HG02852 (cell line): ENCODE measurements at regions not wholly inside any gene's neighbourhood (a gene's known extent, or its start where the extent isn't known, plus 50 kb on each side); places are given as distances from the start of the nearest gene placed in this dataset.
"Not testable (repeated sequence)": the region's sequence is repeated elsewhere in the genome, so short reads cannot be mapped to it uniquely, and the experiment has no call there.

ENCODE experiments used
- ATAC-seq: cut with Tn5 transposase; IDR thresholded peaks from one replicate; pipeline ENCODE4 v1.9.1; 2021; ENCODE audit warnings: mild to moderate bottlenecking, moderate library complexity; ENCODE audit not compliant: unreplicated experiment

DNA sequence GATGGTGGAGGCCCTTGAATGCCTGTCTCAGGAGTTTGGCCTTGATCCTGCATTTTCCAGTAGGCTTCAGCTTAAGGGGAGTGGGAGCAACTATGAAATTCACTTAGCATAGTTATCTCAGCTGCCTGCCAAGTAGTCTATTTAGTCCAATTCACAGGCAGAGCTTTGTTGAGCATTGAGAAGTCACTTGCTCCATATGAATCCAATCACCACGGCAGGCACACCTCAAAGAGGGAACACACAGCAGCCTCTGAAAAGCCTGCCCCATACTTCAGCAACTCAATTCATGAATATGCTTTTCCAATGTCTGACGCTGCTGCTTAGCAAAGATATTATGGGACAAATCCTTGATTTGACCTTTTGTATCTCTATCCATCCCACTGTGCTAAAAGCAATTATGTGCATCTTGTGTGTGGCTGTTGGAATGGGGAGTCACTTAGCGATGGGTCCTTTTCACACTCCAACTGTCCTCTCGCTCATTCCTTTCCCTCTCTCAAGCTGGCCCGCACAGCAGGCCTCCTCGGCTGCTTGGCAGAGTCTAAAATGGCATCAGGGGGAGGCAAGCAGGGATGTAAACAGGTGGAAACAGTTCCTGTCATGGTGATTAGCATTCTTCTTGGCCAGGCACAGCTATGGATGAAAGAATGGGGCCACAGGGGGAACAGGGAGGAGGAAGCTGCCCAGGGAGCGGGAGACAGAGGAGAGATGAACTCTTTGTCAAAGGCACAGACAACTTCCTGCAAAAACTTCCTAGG lies 56.0 kb upstream of the LRPPRC start:
- ATAC-seq, result no peak

DNA sequence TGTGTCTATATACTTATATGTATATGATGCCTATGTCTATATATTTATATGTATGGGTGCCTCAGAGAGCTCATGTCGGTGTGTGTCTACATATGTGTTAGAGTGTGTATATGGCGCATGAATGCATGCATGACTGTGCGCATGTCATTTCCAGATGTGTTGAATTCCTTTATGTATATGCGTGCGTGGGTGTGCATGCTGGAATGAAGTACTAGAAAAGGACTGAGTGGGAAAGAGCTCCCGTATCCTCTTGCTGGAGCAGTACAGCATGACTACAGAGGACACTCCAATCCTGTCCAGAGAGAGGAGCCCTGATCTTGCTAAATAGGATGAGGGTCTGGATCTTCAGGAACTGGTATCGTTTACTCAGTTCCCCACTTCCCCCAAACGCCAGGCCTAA lies 56.8 kb upstream of the LRPPRC start:
- no peak for ATAC-seq

DNA sequence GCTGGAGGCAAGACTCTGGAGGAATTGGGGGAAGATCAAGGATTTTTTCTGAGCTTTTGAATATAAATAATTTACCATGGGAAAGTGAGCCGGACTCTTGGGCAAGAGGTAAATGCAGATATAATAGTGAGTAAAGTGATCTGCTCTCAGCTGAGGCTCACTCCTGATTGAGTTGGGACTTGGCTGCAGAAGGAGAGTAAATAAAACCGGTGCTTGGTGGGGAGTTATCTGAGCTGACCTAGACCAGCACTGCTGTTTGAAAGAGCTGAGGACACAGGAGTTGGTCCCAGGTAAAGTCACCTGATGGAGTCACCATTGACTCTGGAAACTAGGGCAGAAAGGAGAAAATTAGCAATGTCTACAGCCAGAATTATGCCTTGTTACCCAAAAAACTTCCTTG lies 57.3 kb upstream of the LRPPRC start:
- ATAC-seq, result no peak

DNA sequence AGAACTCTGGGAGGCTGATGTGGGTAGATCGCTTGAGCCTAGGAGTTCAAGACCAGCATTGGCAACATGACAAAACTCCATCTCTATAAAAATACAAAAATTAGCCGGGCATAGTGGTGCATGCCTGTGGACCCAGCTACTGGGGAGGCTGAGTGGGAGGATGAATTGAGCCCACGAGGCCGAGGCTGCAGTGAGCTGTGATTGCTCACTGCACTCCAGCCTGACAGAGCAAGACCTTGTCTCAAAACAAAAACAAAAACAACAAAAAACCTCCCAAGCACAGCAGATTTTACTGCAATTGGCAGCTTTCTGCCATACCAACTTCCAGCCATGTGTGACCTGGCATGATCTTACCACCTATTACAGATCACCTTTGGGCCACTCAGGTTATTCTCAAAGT lies 57.7 kb upstream of the LRPPRC start:
- ATAC-seq, result no peak

DNA sequence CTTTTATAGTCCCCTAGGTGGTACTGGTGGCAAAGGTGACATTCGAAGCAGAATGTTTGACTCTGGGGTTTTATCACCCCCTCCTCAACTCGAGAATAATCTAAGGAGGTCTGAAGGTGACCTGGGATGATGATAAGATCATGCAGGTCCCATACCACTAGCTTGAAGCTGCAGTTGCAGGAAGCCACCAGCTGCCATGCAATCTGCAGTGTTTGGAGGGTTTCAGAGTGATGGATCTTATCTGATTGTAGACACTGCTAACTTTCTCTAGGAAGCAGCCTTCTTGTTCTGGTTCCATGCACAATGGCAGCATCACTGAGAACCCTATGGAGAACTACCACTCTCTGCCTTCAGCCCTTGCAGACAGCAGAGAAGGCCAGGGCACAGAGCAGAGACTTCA lies 59.4 kb upstream of the LRPPRC start:
- no peak for ATAC-seq

DNA sequence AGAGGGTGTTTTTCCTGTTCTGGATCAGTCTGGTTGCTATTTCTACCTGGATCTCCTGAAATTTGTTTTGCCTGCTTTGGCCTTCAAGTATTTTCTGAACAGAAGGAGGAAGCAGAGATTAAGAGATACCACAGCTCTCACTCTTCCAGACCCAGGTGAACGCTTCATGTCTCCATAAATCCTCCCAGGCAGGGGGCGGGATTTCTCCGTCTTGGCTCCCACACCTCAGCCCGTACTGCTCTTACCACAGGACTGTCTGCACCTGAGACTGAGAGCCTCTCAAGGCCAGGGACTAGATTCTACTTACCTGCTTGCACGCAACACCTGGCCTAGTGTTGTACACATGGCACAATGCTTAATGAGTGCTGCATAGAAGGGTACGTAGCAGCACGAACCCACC lies 59.9 kb upstream of the LRPPRC start:
- no peak for ATAC-seq

DNA sequence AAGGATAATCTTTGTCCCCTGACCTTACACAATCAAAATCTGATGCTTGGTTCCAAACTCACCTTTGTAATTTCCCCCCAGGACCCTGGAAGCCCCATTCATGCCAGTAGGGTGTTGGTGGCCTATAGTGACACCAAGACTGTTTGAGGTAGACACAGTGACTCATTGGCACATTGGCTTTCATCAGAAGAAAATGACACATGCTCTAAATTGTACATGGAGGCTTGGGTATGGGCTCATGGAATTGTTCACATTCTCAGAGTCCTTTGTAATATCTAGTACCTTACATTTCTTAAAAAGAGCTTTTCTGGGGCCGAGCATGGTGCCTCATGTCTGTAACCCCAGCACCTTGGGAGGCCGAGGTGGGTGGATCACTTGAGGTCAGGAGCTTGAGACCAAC lies 61.2 kb upstream of the LRPPRC start:
- ATAC-seq, result no peak

DNA sequence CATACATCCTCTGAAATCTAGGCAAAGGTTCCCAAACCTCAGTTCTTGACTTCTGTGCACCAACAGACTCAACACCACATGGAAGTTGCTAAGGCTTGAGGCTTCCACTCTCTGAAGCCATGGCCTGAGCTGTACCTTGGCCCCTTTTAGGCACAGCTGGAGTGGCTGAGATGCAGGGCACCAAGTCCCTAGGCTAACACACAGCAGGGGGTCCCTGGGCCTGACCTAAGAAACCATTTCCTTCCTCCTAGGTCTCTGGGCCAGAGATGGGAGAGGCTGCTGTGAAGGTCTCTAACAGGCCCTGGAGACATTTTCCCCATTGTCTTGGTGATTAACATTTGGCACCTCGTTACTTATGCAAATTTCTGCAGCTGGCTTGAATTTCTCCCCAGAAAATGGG lies 64.5 kb upstream of the LRPPRC start:
- ATAC-seq, result not testable (repeated sequence)

DNA sequence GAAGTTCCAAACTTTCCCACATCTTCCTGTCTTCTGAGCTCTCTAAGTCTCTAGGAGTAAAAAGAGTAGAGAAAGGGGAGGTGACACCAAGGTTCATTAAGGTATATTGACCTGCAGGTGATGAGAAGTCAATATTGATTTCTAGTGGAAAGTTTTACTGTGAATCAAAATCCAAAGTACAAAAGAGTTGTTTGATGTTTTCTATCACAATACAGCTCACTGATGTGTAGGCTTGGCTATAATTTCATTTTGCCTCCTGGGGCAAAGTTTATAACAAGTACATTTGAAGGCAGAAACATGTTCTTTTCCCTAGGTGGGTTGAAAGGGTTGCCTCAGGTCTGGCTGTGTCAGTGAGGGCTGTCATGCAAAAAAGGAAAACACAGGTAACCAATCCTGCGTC lies 65.2 kb upstream of the LRPPRC start:
- ATAC-seq, result no peak

DNA sequence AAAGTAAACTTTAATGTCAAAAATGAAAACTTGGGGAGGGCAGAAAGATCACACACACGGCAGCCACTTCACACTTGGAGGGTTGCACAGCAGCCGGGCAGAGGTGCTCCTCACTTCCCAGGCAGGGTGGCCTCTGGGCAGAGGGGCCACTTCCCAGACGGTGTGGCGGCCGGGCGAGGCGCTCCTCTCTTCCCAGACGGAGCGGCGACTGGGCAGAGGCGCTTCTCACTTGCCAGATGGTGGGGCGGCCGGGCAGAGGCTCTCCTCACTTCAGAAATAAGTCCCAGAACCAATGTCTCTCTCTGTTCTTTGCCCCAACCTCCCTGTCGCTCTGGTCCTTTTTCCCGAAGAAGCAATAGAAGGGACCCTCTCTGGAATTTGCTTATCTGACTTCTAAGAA lies 65.7 kb upstream of the LRPPRC start:
- ATAC-seq, result no peak

DNA sequence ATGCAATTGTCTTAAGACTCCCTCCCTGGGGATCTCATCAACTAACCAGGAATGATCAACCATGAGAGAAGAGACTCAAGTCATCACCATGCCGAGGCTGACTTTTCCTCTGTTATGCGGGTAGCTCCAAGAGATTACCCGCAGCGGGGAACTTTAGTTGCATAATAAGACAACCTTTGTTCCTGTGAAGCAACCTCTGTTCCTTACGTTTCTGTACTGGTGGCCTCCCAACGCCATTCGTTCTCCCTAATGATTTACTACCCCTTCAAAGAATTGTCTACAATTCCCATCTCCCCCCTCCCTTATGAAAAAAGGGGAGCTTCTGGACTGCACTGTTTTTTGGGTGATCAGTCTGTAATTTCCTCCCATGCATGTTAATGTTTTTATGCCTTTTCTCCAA lies 66.1 kb upstream of the LRPPRC start:
- ATAC-seq, result no peak

DNA sequence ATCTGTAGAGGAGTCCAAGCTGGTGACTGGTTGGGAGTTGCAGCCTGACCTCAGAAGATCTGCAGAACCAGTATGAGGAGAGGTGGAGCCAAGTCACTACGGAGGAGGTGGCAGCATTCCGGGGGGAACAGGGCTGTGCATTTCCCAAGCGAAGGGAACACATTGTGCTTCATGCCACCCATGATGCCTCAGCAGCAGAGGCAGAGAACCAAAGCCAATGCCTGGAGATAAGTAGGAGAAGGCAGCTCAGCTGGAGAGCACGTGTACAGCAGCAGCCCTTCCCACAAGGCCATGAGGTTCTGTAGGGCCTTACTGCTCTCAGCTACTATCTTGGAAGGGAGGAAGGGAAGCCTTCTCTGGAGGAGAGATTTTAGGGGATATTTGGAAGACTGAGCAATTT lies 67.2 kb upstream of the LRPPRC start:
- ATAC-seq, result no peak

DNA sequence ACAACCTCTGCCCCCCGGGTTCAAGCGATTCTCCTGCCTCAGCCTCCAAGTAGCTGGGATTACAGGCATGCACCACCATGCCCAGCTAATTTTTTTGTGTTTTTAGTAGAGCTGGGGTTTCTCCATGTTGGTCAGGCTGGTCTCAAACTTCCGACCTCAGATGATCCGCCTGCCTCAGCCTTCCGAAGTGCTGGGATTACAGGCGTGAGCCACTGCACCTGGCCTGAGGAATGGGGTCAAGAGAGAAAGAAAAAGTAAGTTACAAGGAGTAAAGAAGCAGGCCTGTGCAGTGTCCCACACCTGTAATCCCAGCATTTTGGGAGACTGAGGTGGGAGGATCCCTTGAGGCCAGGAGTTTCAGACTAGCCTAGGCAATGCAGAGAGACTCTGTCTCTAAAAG lies 68.5 kb upstream of the LRPPRC start:
- not testable (repeated sequence) for ATAC-seq

DNA sequence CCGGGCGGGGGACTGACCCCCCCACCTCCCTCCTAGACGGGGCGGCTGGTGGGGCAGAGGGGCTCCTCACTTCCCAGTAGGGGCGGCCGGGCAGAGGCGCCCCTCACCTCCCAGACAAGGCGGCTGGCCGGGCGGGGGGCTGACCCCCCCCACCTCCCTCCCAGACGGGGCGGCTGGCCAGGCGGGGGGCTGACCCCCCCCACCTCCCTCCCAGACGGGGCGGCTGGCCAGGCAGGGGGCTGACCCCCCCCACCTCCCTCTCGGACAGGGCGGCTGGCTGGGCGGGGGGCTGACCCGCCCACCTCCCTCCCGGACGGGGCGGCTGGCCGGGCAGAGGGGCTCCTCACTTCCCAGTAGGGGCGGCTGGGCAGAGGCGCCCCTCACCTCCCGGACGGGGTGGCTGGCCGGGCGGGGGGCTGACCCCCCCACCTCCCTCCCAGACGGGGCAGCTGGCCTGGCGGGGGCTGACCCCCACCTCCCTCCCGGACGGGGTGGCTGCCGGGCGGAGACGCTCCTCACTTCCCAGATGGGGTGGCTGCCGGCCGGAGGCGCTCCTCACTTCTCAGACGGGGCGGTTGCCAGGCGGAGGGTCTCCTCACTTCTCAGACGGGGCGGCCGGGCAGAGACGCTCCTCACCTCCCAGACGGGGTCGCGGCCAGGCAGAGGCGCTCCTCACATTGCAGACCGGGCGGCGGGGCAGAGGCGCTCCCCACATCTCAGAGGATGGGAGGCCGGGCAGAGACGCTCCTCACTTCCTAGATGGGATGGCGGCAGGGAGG lies 71.4 kb upstream of the LRPPRC start:
- ATAC-seq, result not testable (repeated sequence)

DNA sequence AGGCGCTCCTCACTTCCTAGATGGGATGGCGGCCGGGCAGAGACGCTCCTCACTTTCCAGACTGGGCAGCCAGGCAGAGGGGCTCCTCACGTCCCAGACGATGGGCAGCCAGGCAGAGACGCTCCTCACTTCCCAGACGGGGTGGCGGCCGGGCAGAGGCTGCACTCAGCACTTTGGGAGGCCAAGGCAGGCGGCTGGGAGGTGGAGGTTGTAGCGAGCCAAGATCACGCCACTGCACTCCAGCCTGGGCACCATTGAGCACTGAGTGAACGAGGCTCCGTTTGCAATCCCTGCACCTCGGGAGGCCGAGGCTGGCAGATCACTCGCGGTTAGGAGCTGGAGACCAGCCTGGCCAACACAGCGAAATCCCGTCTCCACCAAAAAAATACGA lies 72.0 kb upstream of the LRPPRC start:
- ATAC-seq, result not testable (repeated sequence)

DNA sequence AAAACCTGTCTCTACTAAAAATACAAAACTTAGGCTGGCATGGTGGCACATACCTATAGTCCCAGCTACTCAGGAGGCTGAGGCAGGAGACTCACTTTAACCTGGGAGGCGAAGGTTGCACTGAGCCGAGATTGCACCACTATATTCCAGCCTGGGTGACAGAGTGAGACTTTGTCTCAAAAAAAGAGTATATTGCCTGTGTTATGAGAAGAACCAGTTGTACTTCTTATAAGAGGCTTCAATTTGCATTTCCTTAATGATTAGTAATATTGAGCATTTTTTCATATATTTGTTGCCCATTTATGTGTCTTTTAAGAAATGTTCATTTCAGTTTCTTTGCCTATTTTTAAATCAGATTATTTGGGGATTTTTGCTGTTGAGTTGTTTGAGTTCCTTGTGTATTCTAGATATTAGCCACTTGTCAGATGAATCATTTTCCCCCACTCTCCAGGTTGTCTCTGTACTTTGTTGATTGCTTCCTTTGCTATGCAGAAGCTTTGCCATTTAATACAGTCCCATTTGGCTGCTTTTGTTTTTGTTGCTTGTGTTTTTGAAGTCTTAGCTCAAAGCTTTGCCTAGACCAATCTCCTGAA lies 75.8 kb upstream of the LRPPRC start:
- no peak for ATAC-seq

DNA sequence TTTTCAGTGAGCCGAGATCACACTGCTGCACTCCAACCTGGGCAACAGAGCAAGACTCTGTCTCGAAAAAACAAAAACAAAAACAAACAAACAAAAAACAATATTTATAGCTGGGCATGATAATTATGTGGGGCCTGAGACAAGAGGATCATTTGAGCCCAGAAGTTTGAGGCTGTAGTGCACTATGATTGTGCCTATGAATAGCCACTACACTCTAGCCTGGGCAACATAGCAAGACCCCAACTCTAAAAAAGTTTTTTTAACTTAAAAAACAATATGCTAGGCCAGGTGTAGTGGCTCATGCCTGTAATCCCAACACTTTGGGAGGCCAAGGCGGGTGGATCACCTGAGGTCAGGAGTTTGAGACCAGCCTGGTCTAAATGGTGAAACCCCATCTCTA lies 77.9 kb upstream of the LRPPRC start:
- not testable (repeated sequence) for ATAC-seq

DNA sequence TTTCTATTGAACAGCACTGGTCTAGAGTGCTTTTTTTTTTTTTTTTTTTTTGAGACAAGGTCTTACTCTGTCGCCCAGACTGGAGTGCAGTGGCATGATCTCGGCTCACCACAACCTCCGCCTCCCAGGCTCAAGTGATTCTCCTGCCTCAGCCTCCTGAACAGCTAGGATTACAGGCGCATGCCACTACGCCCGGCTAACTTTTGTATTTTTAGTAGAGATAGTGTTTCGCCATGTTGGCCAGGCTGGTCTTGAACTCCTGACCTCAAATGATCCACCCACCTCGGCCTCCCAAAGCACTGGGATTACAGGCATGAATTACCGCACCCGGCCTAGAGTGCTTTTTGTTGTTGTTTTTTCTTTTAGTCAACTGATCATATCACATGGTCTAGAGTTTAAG lies 79.0 kb upstream of the LRPPRC start:
- ATAC-seq, result not testable (repeated sequence)

DNA sequence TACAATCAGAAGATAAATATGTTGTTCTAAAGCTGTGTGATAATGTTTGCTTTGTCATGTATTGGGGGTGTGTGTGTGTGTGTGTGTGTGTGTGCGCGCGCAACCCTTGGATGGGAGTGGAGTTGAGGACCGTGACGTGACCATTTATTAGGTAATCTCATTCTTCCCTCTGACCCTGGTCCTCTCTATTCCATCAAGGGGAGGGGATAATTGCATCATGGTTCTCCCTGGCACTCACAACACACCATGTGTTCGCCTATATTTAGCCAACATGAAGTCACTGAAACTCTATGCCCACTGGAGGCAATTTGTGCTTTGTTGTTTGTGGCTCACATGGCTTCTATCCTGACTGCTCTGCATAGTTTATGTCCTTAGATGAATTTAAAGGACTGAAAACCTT lies 79.8 kb upstream of the LRPPRC start:
- ATAC-seq, result no peak

DNA sequence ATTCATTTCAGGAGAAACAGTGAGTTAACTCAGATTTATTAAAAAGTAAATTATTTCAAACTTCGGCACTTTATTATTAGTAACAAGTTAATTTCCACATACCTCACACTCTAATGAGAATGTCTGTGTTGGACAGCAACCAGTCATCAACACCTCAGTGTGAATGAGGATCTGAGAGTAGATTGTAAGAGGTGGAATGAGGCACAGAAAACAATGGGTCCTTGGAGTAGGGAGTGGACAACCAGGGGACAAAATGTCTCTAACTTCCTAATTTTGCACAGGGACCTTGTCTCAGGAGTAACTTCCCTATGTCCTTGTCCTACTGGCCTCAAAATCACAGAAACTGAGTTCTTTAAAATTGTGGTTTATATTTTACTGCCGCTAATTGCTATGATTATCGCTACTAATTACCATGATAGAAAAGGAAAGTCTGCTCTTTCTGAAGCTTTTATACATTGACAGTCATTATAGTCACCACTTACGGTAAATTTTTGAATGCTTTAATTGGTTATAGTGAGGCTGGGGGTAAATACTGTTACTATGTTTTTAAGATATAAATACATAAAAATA lies 82.2 kb upstream of the LRPPRC start:
- ATAC-seq, result no peak

DNA sequence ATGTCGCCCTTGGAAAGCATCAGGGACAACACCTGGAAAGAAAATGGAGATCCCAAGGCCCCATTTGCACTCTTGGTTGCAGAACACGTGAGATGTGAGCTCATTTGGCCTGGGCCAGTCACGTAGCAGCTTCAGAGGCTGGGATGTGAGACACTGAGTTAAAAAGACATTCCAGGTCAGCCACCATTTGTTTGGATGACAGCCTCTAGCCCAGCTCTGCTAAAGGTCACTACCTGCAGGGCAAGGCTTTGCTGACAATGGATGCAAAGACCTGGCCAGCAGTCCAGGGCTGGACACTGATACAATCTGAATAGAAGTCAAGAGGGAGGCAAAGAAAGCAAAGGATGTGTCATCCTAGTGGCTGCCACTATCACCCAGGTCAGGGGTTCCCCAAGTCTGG lies 83.9 kb upstream of the LRPPRC start:
- ATAC-seq, result no peak

DNA sequence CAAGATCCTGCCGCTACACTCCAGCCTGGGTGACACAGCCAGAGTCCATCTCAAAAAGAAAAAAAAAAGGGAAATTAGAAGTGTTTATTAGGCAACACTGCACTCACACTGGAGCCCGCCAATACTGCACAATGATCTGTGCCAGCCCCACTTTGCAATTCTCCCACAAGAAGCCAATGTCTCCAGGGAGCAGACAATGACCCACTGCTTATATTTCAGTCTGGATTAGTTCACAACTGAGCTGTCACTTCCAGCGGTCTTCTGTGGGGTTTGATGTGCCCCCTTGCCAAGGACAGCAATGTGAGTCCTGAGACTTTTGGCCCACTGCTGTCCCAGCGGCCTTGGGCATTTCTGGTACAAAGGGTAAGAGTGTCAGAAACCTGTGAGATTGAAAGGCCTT lies 85.6 kb upstream of the PPM1B start:
- ATAC-seq, result no peak
